Testis (tissue), 2 donors: ENCODE measurements at regions not wholly inside any gene's neighbourhood (a gene's known extent, or its start where the extent isn't known, plus 50 kb on each side); places are given as distances from the start of the nearest gene placed in this dataset.

Source experiments
- DNase-seq: peaks from one replicate; pipeline ENCODE4 v3.0.0-alpha.2; 2019
- H3K27ac ChIP-seq, 2 donors: fragments of 200-600 bp; sonication (generic); one replicate each; pipeline ENCODE4 v1.5.1; 2019
- H3K27me3 ChIP-seq: fragments of 200-600 bp; sonication (generic); one replicate; pipeline ENCODE4 v1.5.1; 2019
- H3K36me3 ChIP-seq: fragments of 200-600 bp; sonication (generic); one replicate; pipeline ENCODE4 v1.5.1; 2017; ENCODE audit warnings: low read depth; ENCODE audit errors: missing control alignments
- H3K4me1 ChIP-seq: fragments of 200-600 bp; sonication (generic); one replicate; pipeline ENCODE4 v1.5.1; 2019
- H3K4me3 ChIP-seq, 2 donors: fragments of 200-600 bp; sonication (generic); one replicate each; pipeline ENCODE4 v1.5.1; 2017 to 2019
- H3K9me3 ChIP-seq: fragments of 200-600 bp; sonication (generic); one replicate; pipeline ENCODE4 v1.5.1; 2017
- POLR2A ChIP-seq: fragments of 450-650 bp; IDR thresholded peaks from one replicate; pipeline ENCODE4 v1.6.1; 2017; ENCODE audit warnings: antibody characterized with exemption, mild to moderate bottlenecking, moderate library complexity
- WGBS, 2 donors: methylation state at CpG; one replicate each; pipeline ENCODE4 v1.1.5; 2018; 5-methylcytosine and 5-hydroxymethylcytosine counted together
- intact Hi-C: fragments of 100-400 bp; cut with DNase I; formaldehyde crosslinking; loops from one replicate; pipeline ENCODE4 v1.15.1; 2023; ENCODE audit warnings: low total_unique reads
- TF ChIP-seq, protein P1 (sequence below), 3 experiments: fragments of 450-650 bp in 2 of 3; fragments of 200-600 bp in 1 of 3; sonication (generic) in 1 of 3; IDR thresholded peaks; one replicate each; pipeline ENCODE4 v1.5.1; 2016 to 2019; ENCODE audit warnings: antibody characterized with exemption in 3 of 3, mild to moderate bottlenecking in 2 of 3, moderate library complexity in 1 of 3

DNA sequence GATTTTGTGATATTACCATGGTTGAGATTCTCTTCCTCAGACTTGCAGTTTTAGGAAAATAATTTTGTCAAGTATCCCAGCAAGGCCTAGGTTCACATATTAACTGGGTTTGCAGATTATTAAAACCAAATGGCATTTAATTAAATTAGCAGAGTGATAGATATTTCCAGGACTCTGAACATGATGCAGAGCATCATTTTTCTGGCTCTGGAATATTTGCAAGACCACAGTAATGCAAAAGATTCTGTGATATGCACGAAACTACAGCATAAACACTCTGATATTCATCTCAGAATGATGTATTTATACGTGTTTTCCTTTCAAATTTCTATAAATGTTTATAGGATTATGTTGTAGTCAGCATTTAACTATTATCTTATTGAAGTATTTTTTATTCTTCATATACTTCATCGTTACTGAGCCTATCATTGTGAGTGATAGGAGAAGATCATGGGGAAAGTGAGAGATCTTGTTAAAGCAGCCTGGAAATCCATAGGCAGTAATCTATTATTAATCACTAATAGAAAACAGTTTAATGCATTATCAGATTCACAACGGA lies 1245.6 kb downstream of the OTOL1 start:
- intact Hi-C loops, result no loop called here
- WGBS, 2 donors, result 92 to 95% methylated on average over 4 of the region's 4 CpGs
- Histone ChIP-seq H3K36me3 (no peaks in the 10 kb centered on the region), H3K27ac (no peak overlapping the region), H3K4me1 (no peaks in the 10 kb centered on the region), H3K27me3 (no peaks in the 10 kb centered on the region), H3K4me3 (no peak overlapping the region), H3K9me3 (no peaks in the 10 kb centered on the region)
- DNase-seq, result no peak
- TF ChIP-seq, protein P1, sequence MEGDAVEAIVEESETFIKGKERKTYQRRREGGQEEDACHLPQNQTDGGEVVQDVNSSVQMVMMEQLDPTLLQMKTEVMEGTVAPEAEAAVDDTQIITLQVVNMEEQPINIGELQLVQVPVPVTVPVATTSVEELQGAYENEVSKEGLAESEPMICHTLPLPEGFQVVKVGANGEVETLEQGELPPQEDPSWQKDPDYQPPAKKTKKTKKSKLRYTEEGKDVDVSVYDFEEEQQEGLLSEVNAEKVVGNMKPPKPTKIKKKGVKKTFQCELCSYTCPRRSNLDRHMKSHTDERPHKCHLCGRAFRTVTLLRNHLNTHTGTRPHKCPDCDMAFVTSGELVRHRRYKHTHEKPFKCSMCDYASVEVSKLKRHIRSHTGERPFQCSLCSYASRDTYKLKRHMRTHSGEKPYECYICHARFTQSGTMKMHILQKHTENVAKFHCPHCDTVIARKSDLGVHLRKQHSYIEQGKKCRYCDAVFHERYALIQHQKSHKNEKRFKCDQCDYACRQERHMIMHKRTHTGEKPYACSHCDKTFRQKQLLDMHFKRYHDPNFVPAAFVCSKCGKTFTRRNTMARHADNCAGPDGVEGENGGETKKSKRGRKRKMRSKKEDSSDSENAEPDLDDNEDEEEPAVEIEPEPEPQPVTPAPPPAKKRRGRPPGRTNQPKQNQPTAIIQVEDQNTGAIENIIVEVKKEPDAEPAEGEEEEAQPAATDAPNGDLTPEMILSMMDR (IDR thresholded peaks at IDR 0.05), result no peak
- no peak for TF ChIP-seq POLR2A

DNA sequence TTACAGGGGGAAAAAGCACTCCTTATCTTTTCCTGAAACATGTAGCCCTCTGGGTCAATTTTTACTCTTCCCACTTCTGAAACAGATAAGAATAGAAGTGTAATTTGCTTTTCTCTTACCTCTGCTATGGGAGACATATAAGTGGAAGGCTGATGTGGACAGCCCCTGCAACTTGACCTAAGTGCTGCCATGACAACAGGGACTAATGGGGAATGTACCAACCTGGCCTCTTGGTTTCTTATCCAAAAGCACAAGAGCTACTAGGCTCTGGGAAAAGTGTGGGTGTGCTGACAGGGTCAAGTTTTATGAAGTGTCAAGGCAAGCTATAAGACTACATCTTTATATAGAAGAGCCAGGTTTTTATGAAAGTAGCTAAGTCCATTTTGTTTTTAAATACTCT lies 1246.5 kb downstream of the OTOL1 start:
- no peaks in the 10 kb centered on the region for H3K4me1 ChIP-seq
- no peak overlapping the region for H3K27ac ChIP-seq
- no peak overlapping the region for H3K4me3 ChIP-seq
- intact Hi-C loops, result no loop called here
- H3K36me3 ChIP-seq, result no peaks in the 10 kb centered on the region
- no peak for TF ChIP-seq POLR2A
- TF ChIP-seq, protein P1 (IDR thresholded peaks at IDR 0.05), result no peak
- no peaks in the 10 kb centered on the region for H3K27me3 ChIP-seq
- no peaks in the 10 kb centered on the region for H3K9me3 ChIP-seq
- no peak for DNase-seq

DNA sequence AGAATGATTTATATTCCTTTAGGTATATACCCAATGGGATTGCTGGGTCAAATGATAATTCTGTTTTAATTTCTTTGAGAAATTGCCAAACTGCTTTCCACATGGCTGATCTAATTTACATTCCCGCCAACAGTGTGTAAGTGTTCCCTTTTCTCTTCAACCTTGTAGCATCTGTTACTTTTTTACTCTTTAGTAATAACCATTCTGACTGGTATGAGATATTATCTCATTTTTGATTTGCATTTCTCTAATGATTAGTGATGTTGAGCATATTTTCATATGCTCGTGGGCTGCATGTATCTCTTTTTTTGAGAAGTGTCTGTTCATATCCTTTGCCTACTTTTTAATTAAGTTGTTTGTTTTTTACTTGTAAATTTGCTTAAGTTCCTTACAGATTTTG lies 1264.2 kb downstream of the OTOL1 start:
- intact Hi-C loops, result no loop called here
- 90 to 91% methylated on average over 2 of the region's 2 CpGs for WGBS, 2 donors

DNA sequence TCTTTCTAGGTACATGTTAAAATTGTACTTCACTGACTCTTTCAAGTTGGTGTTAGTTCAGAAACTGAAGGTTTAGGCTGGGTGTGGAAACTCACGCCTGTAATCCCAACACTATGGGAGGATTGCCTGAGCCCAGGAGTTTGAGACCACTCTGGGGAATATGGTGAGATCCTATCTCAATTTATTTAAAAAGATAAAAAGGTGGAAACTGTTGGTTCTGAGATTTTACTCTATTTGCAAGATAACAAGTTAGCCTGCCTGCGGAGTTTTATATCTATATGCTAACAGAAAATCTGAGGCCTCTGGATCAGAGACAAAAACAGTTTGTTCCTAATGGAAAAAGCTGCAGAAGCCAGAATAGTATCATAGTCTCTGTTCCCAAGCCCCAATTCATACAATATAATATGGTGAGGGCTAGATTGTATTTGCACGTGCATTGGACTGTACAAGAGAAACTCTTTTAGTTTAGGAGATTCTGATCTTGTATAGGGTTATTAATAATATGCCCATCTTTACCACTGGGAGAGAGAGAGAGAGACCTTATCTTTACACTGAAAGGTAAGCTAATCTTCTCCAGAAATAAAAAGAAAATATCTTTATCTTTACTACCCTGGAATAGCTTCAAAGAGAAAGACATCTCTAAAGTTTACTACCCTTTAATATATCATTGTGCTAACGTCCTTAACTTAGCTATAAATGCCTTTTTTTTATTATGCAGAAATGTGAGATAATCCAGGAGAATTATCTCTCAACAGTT lies 1267.6 kb downstream of the OTOL1 start:
- Histone ChIP-seq H3K36me3 (no peaks in the 10 kb centered on the region), H3K4me3 (no peak overlapping the region), H3K27ac (no peak overlapping the region), H3K9me3 (no peaks in the 10 kb centered on the region), H3K4me1 (no peaks in the 10 kb centered on the region), H3K27me3 (no peaks in the 10 kb centered on the region)
- intact Hi-C loops, result no loop called here
- TF ChIP-seq POLR2A, result no peak
- TF ChIP-seq, protein P1 (IDR thresholded peaks at IDR 0.05), result no peak
- DNase-seq, result no peak
- WGBS, 2 donors, result 58 to 63% methylated on average over 4 of the region's 4 CpGs

More for the DNA sequence above, 1264.2 kb downstream of the OTOL1 start:
- H3K27ac ChIP-seq, result no peak overlapping the region
- no peaks in the 10 kb centered on the region for H3K9me3 ChIP-seq
- no peak overlapping the region for H3K4me3 ChIP-seq
- H3K4me1 ChIP-seq, result no peaks in the 10 kb centered on the region
- DNase-seq, result no peak
- TF ChIP-seq POLR2A, result no peak
- TF ChIP-seq, protein P1 (IDR thresholded peaks at IDR 0.05), result no peak
- no peaks in the 10 kb centered on the region for H3K36me3 ChIP-seq
- H3K27me3 ChIP-seq, result no peaks in the 10 kb centered on the region

DNA sequence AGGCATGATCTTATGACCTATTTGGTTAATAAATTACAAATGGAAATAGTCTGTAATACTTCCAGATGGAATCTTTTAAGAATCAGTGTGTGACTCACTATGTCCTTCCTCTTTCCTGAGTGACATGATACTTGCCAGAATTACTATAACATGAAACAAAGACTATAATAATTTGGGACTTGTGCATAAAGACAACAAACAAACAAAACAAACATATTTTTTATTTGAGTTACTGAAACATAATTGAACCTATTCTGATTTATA lies 1268.1 kb downstream of the OTOL1 start:
- H3K4me3 ChIP-seq, result no peak overlapping the region
- DNase-seq, result no peak
- H3K36me3 ChIP-seq, result no peaks in the 10 kb centered on the region
- H3K27me3 ChIP-seq, result no peaks in the 10 kb centered on the region
- no peaks in the 10 kb centered on the region for H3K9me3 ChIP-seq
- intact Hi-C loops, result no loop called here
- H3K27ac ChIP-seq, result no peak overlapping the region
- TF ChIP-seq, protein P1 (IDR thresholded peaks at IDR 0.05), result no peak
- no peak for TF ChIP-seq POLR2A
- H3K4me1 ChIP-seq, result no peaks in the 10 kb centered on the region
